ENCODE measurements at regions not wholly inside any gene's neighbourhood (a gene's known extent, or its start where the extent isn't known, plus 50 kb on each side); places are given as distances from the start of the nearest gene placed in this dataset.

- Mint-ChIP-seq H3K27me3 (no peaks in the 10 kb centered on the region), H3K9me3 (no peaks in the 10 kb centered on the region), H3K27ac (no peak overlapping the region), H3K36me3 (no peaks in the 10 kb centered on the region), H3K4me3 (no peak overlapping the region), H3K4me1 (no peaks in the 10 kb centered on the region)
- DNase-seq, result no peak
Measured at GRCh38 chr21:16279731-16280581, 550.2 kb downstream of the USP25 start.

GRCh38 chr21:16280686-16281091, 550.9 kb downstream of the USP25 start:
- Mint-ChIP-seq H3K27me3 (no peaks in the 10 kb centered on the region), H3K9me3 (no peaks in the 10 kb centered on the region), H3K4me1 (no peaks in the 10 kb centered on the region), H3K4me3 (no peak overlapping the region), H3K27ac (no peak overlapping the region), H3K36me3 (no peaks in the 10 kb centered on the region)
- DNase-seq, result no peak

GRCh38 chr21:16283516-16283915, 553.7 kb downstream of the USP25 start:
- Mint-ChIP-seq H3K36me3 (no peaks in the 10 kb centered on the region), H3K27me3 (no peaks in the 10 kb centered on the region), H3K4me3 (no peak overlapping the region), H3K9me3 (no peaks in the 10 kb centered on the region), H3K4me1 (no peaks in the 10 kb centered on the region), H3K27ac (no peak overlapping the region)
- no peak for DNase-seq

GRCh38 chr21:16285605-16286126, 555.9 kb downstream of the USP25 start:
- Mint-ChIP-seq H3K4me1 (no peaks in the 10 kb centered on the region), H3K4me3 (no peak overlapping the region)

GRCh38 chr21:16287046-16287445, 557.3 kb downstream of the USP25 start:
- Mint-ChIP-seq H3K27me3 (no peaks in the 10 kb centered on the region), H3K4me3 (no peak overlapping the region), H3K9me3 (no peaks in the 10 kb centered on the region), H3K27ac (no peak overlapping the region), H3K4me1 (no peaks in the 10 kb centered on the region), H3K36me3 (no peaks in the 10 kb centered on the region)
- no peak for DNase-seq

More at GRCh38 chr21:16285605-16286126, 555.9 kb downstream of the USP25 start:
- H3K27me3 Mint-ChIP-seq, result no peaks in the 10 kb centered on the region
- no peak for DNase-seq
- H3K27ac Mint-ChIP-seq, result no peak overlapping the region
- H3K36me3 Mint-ChIP-seq, result no peaks in the 10 kb centered on the region
- H3K9me3 Mint-ChIP-seq, result no peaks in the 10 kb centered on the region

- Mint-ChIP-seq H3K4me3 (no peak overlapping the region), H3K27me3 (no peaks in the 10 kb centered on the region), H3K4me1 (no peaks in the 10 kb centered on the region), H3K36me3 (no peaks in the 10 kb centered on the region), H3K27ac (no peak overlapping the region), H3K9me3 (no peaks in the 10 kb centered on the region)
- no peak for DNase-seq
Measured at GRCh38 chr21:16291296-16291695, 561.5 kb downstream of the USP25 start.

- no peaks in the 10 kb centered on the region for H3K36me3 Mint-ChIP-seq
- H3K4me1 Mint-ChIP-seq, result no peaks in the 10 kb centered on the region
- no peaks in the 10 kb centered on the region for H3K27me3 Mint-ChIP-seq
- H3K9me3 Mint-ChIP-seq, result peaks cover 1% of the 10 kb centered on the region
- no peak for DNase-seq
- H3K27ac Mint-ChIP-seq, result no peak overlapping the region
- no peak overlapping the region for H3K4me3 Mint-ChIP-seq
Measured at GRCh38 chr21:16294128-16294527, 564.3 kb downstream of the USP25 start.

- peaks cover under 1% of the 10 kb centered on the region for H3K9me3 Mint-ChIP-seq
- H3K4me3 Mint-ChIP-seq, result no peak overlapping the region
- H3K36me3 Mint-ChIP-seq, result no peaks in the 10 kb centered on the region
- peaks cover 3% of the 10 kb centered on the region for H3K27me3 Mint-ChIP-seq
- H3K27ac Mint-ChIP-seq, result no peak overlapping the region
- no peak for DNase-seq
- H3K4me1 Mint-ChIP-seq, result no peaks in the 10 kb centered on the region
Measured at GRCh38 chr21:16302851-16303282, 573.1 kb downstream of the USP25 start.

- no peaks in the 10 kb centered on the region for H3K36me3 Mint-ChIP-seq
- peaks cover 4% of the 10 kb centered on the region for H3K4me1 Mint-ChIP-seq
- peaks cover 7% of the 10 kb centered on the region for H3K27me3 Mint-ChIP-seq
- H3K4me3 Mint-ChIP-seq, result no peak overlapping the region
- H3K27ac Mint-ChIP-seq, result no peak overlapping the region
- no peak for DNase-seq
- H3K9me3 Mint-ChIP-seq, result no peaks in the 10 kb centered on the region
Measured at GRCh38 chr21:16304174-16305095, 574.7 kb downstream of the USP25 start.

DNA sequence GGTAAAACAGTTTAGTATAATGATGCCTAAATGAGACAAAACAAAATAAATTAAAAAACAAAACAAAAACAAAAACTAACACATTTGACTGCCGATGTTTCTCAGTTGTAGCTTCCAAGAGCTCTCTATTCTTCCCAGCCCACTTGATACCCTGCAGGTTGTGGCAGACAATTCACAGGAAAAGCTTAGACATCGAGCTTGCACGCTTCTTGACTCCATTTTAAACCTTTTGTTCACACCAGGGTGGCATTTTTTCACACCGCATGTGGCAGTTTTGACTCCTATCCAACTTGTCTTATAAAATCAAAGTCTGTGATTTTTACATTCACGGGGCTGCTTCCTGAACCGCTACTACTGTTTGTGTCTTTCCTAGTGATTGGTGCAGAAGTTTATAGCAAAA, 575.9 kb downstream of the USP25 start:
- H3K36me3 Mint-ChIP-seq, result no peaks in the 10 kb centered on the region
- DNase-seq, result no peak
- no peak overlapping the region for H3K4me3 Mint-ChIP-seq
- H3K27me3 Mint-ChIP-seq, result peaks cover 7% of the 10 kb centered on the region
- H3K9me3 Mint-ChIP-seq, result no peaks in the 10 kb centered on the region
- H3K27ac Mint-ChIP-seq, result no peak overlapping the region
- peaks cover 4% of the 10 kb centered on the region for H3K4me1 Mint-ChIP-seq

DNA sequence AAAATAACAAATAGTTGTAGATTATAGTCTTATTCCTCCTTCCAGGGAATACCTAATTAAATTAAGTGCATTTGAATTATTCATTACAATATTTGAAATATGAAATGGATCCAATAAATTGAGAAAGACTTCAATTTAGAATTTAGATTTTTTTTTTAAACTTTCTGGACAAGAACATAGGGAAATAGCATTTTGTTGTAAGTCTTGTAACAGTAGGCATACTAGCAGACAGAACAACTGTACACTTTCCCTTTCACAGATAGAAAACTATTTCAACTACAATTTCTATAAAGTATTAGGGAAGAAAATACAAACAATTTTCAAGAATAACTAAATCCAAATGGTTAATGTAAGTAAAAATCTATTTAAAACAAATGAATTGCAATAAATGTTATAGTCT, 577.5 kb downstream of the USP25 start:
- H3K9me3 Mint-ChIP-seq, result no peaks in the 10 kb centered on the region
- peaks cover 4% of the 10 kb centered on the region for H3K4me1 Mint-ChIP-seq
- no peak overlapping the region for H3K4me3 Mint-ChIP-seq
- peaks cover 7% of the 10 kb centered on the region for H3K27me3 Mint-ChIP-seq
- DNase-seq, result no peak
- no peaks in the 10 kb centered on the region for H3K36me3 Mint-ChIP-seq
- no peak overlapping the region for H3K27ac Mint-ChIP-seq

GRCh38 chr21:16308269-16308668, 578.5 kb downstream of the USP25 start:
- Mint-ChIP-seq H3K4me3 (no peak overlapping the region), H3K36me3 (no peaks in the 10 kb centered on the region), H3K27ac (no peak overlapping the region), H3K27me3 (peaks cover 7% of the 10 kb centered on the region), H3K9me3 (no peaks in the 10 kb centered on the region), H3K4me1 (peaks cover 4% of the 10 kb centered on the region)
- no peak for DNase-seq

GRCh38 chr21:16309250-16309971, 579.6 kb downstream of the USP25 start:
- DNase-seq, result no peak
- peaks cover 7% of the 10 kb centered on the region for H3K27me3 Mint-ChIP-seq
- peaks cover 4% of the 10 kb centered on the region for H3K4me1 Mint-ChIP-seq
- no peak overlapping the region for H3K4me3 Mint-ChIP-seq
- H3K36me3 Mint-ChIP-seq, result no peaks in the 10 kb centered on the region
- no peaks in the 10 kb centered on the region for H3K9me3 Mint-ChIP-seq
- no peak overlapping the region for H3K27ac Mint-ChIP-seq

- H3K9me3 Mint-ChIP-seq, result no peaks in the 10 kb centered on the region
- no peak overlapping the region for H3K27ac Mint-ChIP-seq
- peaks cover 7% of the 10 kb centered on the region for H3K27me3 Mint-ChIP-seq
- peaks cover 4% of the 10 kb centered on the region for H3K4me1 Mint-ChIP-seq
- H3K4me3 Mint-ChIP-seq, result no peak overlapping the region
- no peak for DNase-seq
- no peaks in the 10 kb centered on the region for H3K36me3 Mint-ChIP-seq
Measured at GRCh38 chr21:16310176-16310575, 580.4 kb downstream of the USP25 start.

DNA sequence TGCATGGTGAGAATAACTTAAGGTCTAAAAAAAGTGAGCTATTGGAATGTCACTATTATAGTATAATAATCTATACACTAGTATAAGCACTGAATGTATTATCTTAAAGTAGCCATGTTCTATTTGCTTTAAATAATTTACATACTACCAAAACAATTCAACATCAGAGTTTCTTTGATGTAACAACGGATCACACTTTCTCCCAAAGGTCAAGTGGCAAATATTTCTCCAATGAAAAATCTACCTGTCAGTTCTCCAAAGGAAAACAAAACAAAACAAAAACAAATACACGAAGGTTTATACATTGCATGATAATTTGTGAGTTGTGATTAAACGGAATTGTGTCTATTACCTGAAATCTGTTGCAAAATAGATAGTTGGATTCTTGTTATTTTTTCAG, 581.4 kb downstream of the USP25 start:
- peaks cover 4% of the 10 kb centered on the region for H3K27me3 Mint-ChIP-seq
- no peaks in the 10 kb centered on the region for H3K9me3 Mint-ChIP-seq
- no peak for DNase-seq
- H3K4me3 Mint-ChIP-seq, result no peak overlapping the region
- H3K4me1 Mint-ChIP-seq, result peaks cover 4% of the 10 kb centered on the region
- H3K27ac Mint-ChIP-seq, result no peak overlapping the region
- H3K36me3 Mint-ChIP-seq, result no peaks in the 10 kb centered on the region

Measured in activated naive CD8-positive, alpha-beta T cell treated with anti-CD3 and anti-CD28 coated beads for 36 hours (primary cell).